ENCODE measurements at regions not wholly inside any gene's neighbourhood (a gene's known extent, or its start where the extent isn't known, plus 50 kb on each side); places are given as distances from the start of the nearest gene placed in this dataset.

GRCh38 chr18:79628416-79629248 is 51.0 kb upstream of the CTDP1 start:
- peak; percentile 34 for DNase-seq

GRCh38 chr18:79629249-79629558 is 50.4 kb upstream of the CTDP1 start:
- peak; percentile 33 for DNase-seq

GRCh38 chr18:79629606-79630005 is 50.0 kb upstream of the CTDP1 start:
- no peak for DNase-seq
